HepG2 (cell line): ENCODE measurements at regions not wholly inside any gene's neighbourhood (a gene's known extent, or its start where the extent isn't known, plus 50 kb on each side); places are given as distances from the start of the nearest gene placed in this dataset.

Experiments
- ADNP ChIP-seq: sonication (generic); formaldehyde crosslinking; IDR thresholded peaks from 2 replicates; pipeline ENCODE4 v1.4.0; 2020; ENCODE audit warnings: missing genetic modification reagents
- GZF1 ChIP-seq: sonication (generic); formaldehyde crosslinking; IDR thresholded peaks from 2 replicates; pipeline ENCODE4 v1.5.1; 2020; ENCODE audit warnings: mild to moderate bottlenecking, missing genetic modification reagents
- HNRNPH1 ChIP-seq: fragments of 200-400 bp; formaldehyde crosslinking; optimal IDR thresholded peaks from 2 replicates; pipeline ENCODE3; 2017; ENCODE audit warnings: mild to moderate bottlenecking, low read depth, low read length
- HNRNPK ChIP-seq: fragments of 200-400 bp; formaldehyde crosslinking; IDR thresholded peaks from 2 replicates; pipeline ENCODE4 v1.6.1; 2018; ENCODE audit warnings: low read length, low read depth, moderate library complexity, mild to moderate bottlenecking; ENCODE audit not compliant: poor library complexity, severe bottlenecking
- NCOA5 ChIP-seq: sonication (generic); formaldehyde crosslinking; IDR thresholded peaks from 2 replicates; pipeline ENCODE4 v1.4.0; 2020; ENCODE audit warnings: missing genetic modification reagents
- NFKB2 ChIP-seq: sonication (generic); formaldehyde crosslinking; IDR thresholded peaks from 2 replicates; pipeline ENCODE4 v1.4.0; 2020; ENCODE audit warnings: missing genetic modification reagents, borderline replicate concordance
- SAFB2 ChIP-seq: sonication (generic); formaldehyde crosslinking; IDR thresholded peaks from 2 replicates; pipeline ENCODE4 v1.5.1; 2020; ENCODE audit warnings: missing genetic modification reagents, low read depth, mild to moderate bottlenecking, borderline replicate concordance
- SNRNP70 ChIP-seq: fragments of 200-400 bp; formaldehyde crosslinking; IDR thresholded peaks from 2 replicates; pipeline ENCODE4 v1.6.1; 2017; ENCODE audit warnings: mild to moderate bottlenecking, low read depth, low read length, moderate library complexity
- THAP11 ChIP-seq: IDR thresholded peaks from 2 replicates; pipeline ENCODE4 v1.6.1; 2016; ENCODE audit warnings: missing biosample characterization, missing genetic modification reagents
- ZNF124 ChIP-seq: sonication (generic); formaldehyde crosslinking; IDR thresholded peaks from 2 replicates; pipeline ENCODE4 v1.4.0; 2020; ENCODE audit warnings: missing genetic modification reagents
- ZNF24 ChIP-seq: fragments of 450-650 bp; IDR thresholded peaks from 2 replicates; pipeline ENCODE4 v1.6.1; 2017; ENCODE audit warnings: antibody characterized with exemption, mild to moderate bottlenecking
- ZNF326 ChIP-seq: sonication (generic); formaldehyde crosslinking; IDR thresholded peaks from 2 replicates; pipeline ENCODE4 v1.4.0; 2020; ENCODE audit warnings: missing genetic modification reagents, borderline replicate concordance
- ZNF33A ChIP-seq: sonication (generic); formaldehyde crosslinking; IDR thresholded peaks from 2 replicates; pipeline ENCODE4 v1.5.1; 2020; ENCODE audit warnings: missing genetic modification reagents, mild to moderate bottlenecking, moderate library complexity, borderline replicate concordance
- ZNF460 ChIP-seq: sonication (generic); formaldehyde crosslinking; IDR thresholded peaks from 2 replicates; pipeline ENCODE4 v1.5.1; 2020; ENCODE audit warnings: missing genetic modification reagents, mild to moderate bottlenecking, borderline replicate concordance
- ZNF543 ChIP-seq: sonication (generic); formaldehyde crosslinking; IDR thresholded peaks from 2 replicates; pipeline ENCODE4 v1.4.0; 2020; ENCODE audit warnings: mild to moderate bottlenecking, missing genetic modification reagents
- ZNF879 ChIP-seq: sonication (generic); formaldehyde crosslinking; IDR thresholded peaks from 2 replicates; pipeline ENCODE4 v1.8.1; 2023; ENCODE audit warnings: missing genetic modification reagents
- TF ChIP-seq, protein P1 (sequence below): sonication (generic); formaldehyde crosslinking; IDR thresholded peaks from 2 replicates; pipeline ENCODE4 v1.4.0; 2020; ENCODE audit warnings: mild to moderate bottlenecking, missing genetic modification reagents
- TF ChIP-seq, protein P2 (sequence below): sonication (generic); formaldehyde crosslinking; conservative IDR thresholded peaks from 2 replicates; pipeline ENCODE4 v1.4.0; 2020; ENCODE audit warnings: mild to moderate bottlenecking, missing genetic modification reagents, moderate library complexity
- TF ChIP-seq, protein P3 (sequence below): sonication (generic); formaldehyde crosslinking; IDR thresholded peaks from 2 replicates; pipeline ENCODE4 v1.8.0; 2022; ENCODE audit warnings: missing genetic modification reagents, low read depth, mild to moderate bottlenecking, borderline replicate concordance
- TF ChIP-seq, protein P4 (sequence below): sonication (generic); formaldehyde crosslinking; IDR thresholded peaks from 2 replicates; pipeline ENCODE4 v1.4.0; 2020; ENCODE audit warnings: missing genetic modification reagents

DNA sequence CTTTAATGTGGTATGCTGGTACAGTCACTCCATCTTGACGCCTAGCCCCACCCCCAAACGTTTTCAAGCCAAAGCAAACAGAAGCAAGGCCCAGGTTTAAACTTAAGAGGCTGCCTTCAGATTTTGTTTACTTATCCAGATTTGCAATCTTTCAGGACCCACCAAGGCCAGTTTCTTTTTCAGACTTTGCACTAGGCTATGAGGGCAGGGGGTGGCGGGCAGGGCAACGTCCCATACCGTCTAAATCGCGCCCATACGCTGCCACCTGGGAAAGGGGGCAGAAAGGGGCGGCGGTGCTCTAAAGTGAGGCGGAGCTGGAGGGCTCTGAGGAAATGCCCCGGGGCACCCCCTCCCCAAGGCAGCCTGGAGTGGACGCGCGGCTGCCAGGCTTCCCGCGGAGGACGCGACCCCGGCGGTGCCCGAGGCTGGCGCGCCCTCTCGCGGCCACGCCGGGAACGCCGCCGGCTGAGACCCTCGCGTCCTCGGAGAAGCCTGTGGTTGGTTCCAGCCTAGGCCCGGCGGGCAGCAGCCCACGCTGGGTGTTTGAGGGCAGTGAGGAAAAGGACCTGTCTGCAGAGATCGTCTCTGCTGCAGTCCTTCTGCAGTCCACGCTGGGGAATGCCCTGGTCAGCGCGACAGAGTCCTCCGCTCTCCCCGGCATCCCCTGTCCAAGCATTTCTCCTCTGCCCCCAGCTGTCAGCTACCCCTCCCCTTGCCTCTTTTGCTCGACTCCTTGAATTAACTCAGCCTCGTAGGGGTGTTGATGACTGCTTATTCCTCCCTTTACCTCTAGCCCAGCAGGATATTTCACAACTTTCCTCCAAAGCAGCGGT lies 93.7 kb upstream of the PRNP start (continued):
- TF ChIP-seq, protein P1, sequence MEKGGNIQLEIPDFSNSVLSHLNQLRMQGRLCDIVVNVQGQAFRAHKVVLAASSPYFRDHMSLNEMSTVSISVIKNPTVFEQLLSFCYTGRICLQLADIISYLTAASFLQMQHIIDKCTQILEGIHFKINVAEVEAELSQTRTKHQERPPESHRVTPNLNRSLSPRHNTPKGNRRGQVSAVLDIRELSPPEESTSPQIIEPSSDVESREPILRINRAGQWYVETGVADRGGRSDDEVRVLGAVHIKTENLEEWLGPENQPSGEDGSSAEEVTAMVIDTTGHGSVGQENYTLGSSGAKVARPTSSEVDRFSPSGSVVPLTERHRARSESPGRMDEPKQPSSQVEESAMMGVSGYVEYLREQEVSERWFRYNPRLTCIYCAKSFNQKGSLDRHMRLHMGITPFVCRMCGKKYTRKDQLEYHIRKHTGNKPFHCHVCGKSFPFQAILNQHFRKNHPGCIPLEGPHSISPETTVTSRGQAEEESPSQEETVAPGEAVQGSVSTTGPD (CRISPR knock-in tag), result no peak
- TF ChIP-seq HNRNPH1, result no peak
- TF ChIP-seq ZNF124 (CRISPR knock-in tag), result peak; percentile 49; the same call in 1 of the 2 replicates
- TF ChIP-seq GZF1 (CRISPR knock-in tag), result no peak
- TF ChIP-seq, protein P2, sequence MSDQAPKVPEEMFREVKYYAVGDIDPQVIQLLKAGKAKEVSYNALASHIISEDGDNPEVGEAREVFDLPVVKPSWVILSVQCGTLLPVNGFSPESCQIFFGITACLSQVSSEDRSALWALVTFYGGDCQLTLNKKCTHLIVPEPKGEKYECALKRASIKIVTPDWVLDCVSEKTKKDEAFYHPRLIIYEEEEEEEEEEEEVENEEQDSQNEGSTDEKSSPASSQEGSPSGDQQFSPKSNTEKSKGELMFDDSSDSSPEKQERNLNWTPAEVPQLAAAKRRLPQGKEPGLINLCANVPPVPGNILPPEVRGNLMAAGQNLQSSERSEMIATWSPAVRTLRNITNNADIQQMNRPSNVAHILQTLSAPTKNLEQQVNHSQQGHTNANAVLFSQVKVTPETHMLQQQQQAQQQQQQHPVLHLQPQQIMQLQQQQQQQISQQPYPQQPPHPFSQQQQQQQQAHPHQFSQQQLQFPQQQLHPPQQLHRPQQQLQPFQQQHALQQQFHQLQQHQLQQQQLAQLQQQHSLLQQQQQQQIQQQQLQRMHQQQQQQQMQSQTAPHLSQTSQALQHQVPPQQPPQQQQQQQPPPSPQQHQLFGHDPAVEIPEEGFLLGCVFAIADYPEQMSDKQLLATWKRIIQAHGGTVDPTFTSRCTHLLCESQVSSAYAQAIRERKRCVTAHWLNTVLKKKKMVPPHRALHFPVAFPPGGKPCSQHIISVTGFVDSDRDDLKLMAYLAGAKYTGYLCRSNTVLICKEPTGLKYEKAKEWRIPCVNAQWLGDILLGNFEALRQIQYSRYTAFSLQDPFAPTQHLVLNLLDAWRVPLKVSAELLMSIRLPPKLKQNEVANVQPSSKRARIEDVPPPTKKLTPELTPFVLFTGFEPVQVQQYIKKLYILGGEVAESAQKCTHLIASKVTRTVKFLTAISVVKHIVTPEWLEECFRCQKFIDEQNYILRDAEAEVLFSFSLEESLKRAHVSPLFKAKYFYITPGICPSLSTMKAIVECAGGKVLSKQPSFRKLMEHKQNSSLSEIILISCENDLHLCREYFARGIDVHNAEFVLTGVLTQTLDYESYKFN (CRISPR knock-in tag), result peak; percentile 83
- TF ChIP-seq, protein P3, sequence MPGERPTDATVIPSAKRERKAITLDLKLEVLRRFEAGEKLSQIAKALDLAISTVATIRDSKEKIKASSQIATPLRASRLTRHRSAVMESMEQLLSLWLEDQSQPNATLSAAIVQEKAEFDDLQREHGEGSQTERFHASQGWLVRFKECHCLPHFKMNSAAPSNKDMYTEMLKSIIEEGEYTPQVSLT (CRISPR knock-in tag), result no peak; the same call in 1 of the 2 replicates
- TF ChIP-seq SAFB2 (CRISPR knock-in tag), result peak; percentile 93
- no peak for TF ChIP-seq NCOA5
- TF ChIP-seq ADNP (CRISPR knock-in tag), result no peak
- no peak for TF ChIP-seq ZNF326
- TF ChIP-seq SNRNP70, result no peak
- peak; percentile 46; the same call in 1 of the 2 replicates for TF ChIP-seq ZNF543 (CRISPR knock-in tag)
- TF ChIP-seq ZNF24, result 0 out of 2 replicates have a peak, but pooled peaks have one; percentile 10
- no peak for TF ChIP-seq ZNF460 (CRISPR knock-in tag)
- no peak for TF ChIP-seq ZNF879
- TF ChIP-seq NFKB2 (CRISPR knock-in tag), result peak; percentile 84; the same call in 1 of the 2 replicates
- TF ChIP-seq HNRNPK, result peak; percentile 42
- no peak for TF ChIP-seq ZNF33A (CRISPR knock-in tag)
- TF ChIP-seq THAP11 (CRISPR knock-in tag), result peak; percentile 43; the same call in 1 of the 2 replicates
- TF ChIP-seq, protein P4, sequence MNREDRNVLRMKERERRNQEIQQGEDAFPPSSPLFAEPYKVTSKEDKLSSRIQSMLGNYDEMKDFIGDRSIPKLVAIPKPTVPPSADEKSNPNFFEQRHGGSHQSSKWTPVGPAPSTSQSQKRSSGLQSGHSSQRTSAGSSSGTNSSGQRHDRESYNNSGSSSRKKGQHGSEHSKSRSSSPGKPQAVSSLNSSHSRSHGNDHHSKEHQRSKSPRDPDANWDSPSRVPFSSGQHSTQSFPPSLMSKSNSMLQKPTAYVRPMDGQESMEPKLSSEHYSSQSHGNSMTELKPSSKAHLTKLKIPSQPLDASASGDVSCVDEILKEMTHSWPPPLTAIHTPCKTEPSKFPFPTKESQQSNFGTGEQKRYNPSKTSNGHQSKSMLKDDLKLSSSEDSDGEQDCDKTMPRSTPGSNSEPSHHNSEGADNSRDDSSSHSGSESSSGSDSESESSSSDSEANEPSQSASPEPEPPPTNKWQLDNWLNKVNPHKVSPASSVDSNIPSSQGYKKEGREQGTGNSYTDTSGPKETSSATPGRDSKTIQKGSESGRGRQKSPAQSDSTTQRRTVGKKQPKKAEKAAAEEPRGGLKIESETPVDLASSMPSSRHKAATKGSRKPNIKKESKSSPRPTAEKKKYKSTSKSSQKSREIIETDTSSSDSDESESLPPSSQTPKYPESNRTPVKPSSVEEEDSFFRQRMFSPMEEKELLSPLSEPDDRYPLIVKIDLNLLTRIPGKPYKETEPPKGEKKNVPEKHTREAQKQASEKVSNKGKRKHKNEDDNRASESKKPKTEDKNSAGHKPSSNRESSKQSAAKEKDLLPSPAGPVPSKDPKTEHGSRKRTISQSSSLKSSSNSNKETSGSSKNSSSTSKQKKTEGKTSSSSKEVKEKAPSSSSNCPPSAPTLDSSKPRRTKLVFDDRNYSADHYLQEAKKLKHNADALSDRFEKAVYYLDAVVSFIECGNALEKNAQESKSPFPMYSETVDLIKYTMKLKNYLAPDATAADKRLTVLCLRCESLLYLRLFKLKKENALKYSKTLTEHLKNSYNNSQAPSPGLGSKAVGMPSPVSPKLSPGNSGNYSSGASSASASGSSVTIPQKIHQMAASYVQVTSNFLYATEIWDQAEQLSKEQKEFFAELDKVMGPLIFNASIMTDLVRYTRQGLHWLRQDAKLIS, result no peak
